Colonic mucosa (tissue), 4 donors: ENCODE measurements at regions not wholly inside any gene's neighbourhood (a gene's known extent, or its start where the extent isn't known, plus 50 kb on each side); places are given as distances from the start of the nearest gene placed in this dataset.

ENCODE experiments used
- DNase-seq: peaks from one replicate; pipeline ENCODE4 v3.0.0-alpha.2; 2020
- H3K27ac ChIP-seq: fragments of 200-600 bp; one replicate; pipeline ENCODE4 v1.8.0; 2021
- H3K27me3 ChIP-seq: fragments of 200-600 bp; one replicate; pipeline ENCODE4 v1.8.0; 2021
- H3K36me3 ChIP-seq: fragments of 200-600 bp; one replicate; pipeline ENCODE4 v1.8.0; 2021
- H3K4me1 ChIP-seq: fragments of 200-600 bp; one replicate; pipeline ENCODE4 v1.8.0; 2021; ENCODE audit warnings: mild to moderate bottlenecking
- H3K4me3 ChIP-seq: fragments of 200-600 bp; one replicate; pipeline ENCODE4 v1.8.0; 2021
- H3K9ac ChIP-seq, 2 donors: one replicate each; pipeline ENCODE4 v1.7.0; 2013; ENCODE audit warnings: control low read depth in 2 of 2, low read depth in 2 of 2, low read length in 2 of 2
- H3K9me3 ChIP-seq: fragments of 200-600 bp; one replicate; pipeline ENCODE4 v1.8.0; 2021
- CTCF ChIP-seq: fragments of 200-600 bp; IDR thresholded peaks from one replicate; pipeline ENCODE4 v1.8.0; 2022; ENCODE audit warnings: antibody characterized with exemption, mild to moderate bottlenecking
- intact Hi-C: fragments of 100-400 bp; cut with DNase I; formaldehyde crosslinking; loops from one replicate; pipeline ENCODE4 v1.14.1; 2022
- donor health status: healthy.
- donor health status: DM: no; HTN: no; CAD: no.
- donor health status: DM: no; HTN: no; CAD: no.

DNA sequence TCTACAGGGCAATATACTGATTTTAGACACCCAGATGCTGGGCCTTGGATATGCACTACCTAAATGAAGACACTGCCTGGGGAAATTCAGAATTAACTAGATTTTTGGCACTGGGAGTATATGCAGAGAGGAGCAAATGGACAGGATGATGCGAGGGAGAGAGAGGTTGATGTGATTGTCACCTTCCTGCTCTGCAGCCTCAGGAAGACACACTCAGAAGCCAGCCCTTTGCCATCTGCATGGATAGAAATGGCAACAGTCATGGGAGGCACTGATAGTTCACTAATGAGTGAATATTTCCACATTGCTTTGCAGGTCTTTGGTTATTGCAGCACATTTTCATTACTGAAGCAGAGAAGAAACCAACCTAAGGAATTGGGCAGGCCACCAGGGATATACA is 397.2 kb upstream of the NFE2L3 start:
- H3K36me3 ChIP-seq: no peaks in the 10 kb centered on the region
- DNase-seq: no peak
- H3K9ac ChIP-seq: no peak overlapping the region
- intact Hi-C loops: no loop called here
- no peak overlapping the region for H3K27ac ChIP-seq
- no peak for TF ChIP-seq CTCF
- H3K4me1 ChIP-seq: no peaks in the 10 kb centered on the region
- no peaks in the 10 kb centered on the region for H3K27me3 ChIP-seq
- H3K9me3 ChIP-seq: no peaks in the 10 kb centered on the region
- no peak overlapping the region for H3K4me3 ChIP-seq

GRCh38 chr7:25756601-25757000 is 395.4 kb upstream of the NFE2L3 start:
- Histone ChIP-seq H3K4me3 (no peak overlapping the region), H3K9me3 (no peaks in the 10 kb centered on the region), H3K27ac (no peak overlapping the region), H3K36me3 (no peaks in the 10 kb centered on the region), H3K9ac (no peak overlapping the region), H3K4me1 (no peaks in the 10 kb centered on the region), H3K27me3 (no peaks in the 10 kb centered on the region)
- intact Hi-C loops: no loop called here
- no peak for DNase-seq
- no peak for TF ChIP-seq CTCF

DNA sequence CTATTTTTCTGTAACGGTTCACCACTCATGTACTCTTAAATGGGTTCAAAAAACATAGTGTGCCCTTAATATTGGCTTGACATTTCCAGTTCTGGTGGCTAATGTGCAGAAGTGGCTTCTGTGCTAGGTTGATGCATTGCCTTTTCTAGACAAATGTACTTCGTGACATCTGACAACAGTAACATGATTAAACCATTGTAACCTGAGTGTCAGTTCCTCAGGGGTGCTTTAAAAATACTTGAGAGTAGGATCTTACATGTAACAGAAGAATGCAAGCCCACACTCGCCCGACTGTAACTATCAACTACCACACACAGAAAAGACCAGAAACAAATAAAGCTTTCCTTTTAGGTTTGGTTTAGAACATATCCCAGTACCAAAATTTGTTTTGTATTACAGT is 393.4 kb upstream of the NFE2L3 start:
- Histone ChIP-seq H3K27me3 (no peaks in the 10 kb centered on the region), H3K9ac (no peak overlapping the region), H3K9me3 (no peaks in the 10 kb centered on the region), H3K4me1 (no peaks in the 10 kb centered on the region), H3K36me3 (no peaks in the 10 kb centered on the region), H3K27ac (no peak overlapping the region), H3K4me3 (no peak overlapping the region)
- TF ChIP-seq CTCF: no peak
- intact Hi-C loops: no loop called here
- no peak for DNase-seq

- intact Hi-C loops: no loop called here
- no peaks in the 10 kb centered on the region for H3K9me3 ChIP-seq
- H3K36me3 ChIP-seq: no peaks in the 10 kb centered on the region
- H3K4me3 ChIP-seq: no peak overlapping the region
- H3K9ac ChIP-seq: no peak overlapping the region
- H3K27me3 ChIP-seq: no peaks in the 10 kb centered on the region
- DNase-seq: no peak
- H3K4me1 ChIP-seq: no peaks in the 10 kb centered on the region
- no peak overlapping the region for H3K27ac ChIP-seq
- TF ChIP-seq CTCF: no peak
Observed at GRCh38 chr7:25759286-25759685, 392.7 kb upstream of the NFE2L3 start.

DNA sequence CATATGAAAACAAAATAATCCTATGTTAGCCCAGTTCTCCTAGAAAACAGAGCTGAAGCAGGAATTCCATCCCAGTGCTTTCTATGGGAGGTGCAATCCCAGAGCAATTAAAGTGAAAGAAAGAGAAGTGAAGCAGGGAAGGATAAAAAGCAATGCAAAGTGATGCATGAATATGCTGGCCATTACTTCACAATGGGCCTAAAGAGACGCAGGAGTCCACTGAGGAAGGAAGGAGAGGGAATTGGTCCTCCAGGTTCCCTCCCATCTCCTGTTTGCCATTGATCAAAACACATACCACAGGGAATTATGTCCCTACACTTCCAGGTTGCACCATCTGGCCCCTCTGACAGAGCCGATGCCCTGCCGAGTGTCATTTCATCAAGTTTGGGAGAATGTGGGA is 392.2 kb upstream of the NFE2L3 start:
- H3K4me1 ChIP-seq: no peaks in the 10 kb centered on the region
- no peaks in the 10 kb centered on the region for H3K9me3 ChIP-seq
- no peak for TF ChIP-seq CTCF
- no peak overlapping the region for H3K9ac ChIP-seq
- no peak overlapping the region for H3K4me3 ChIP-seq
- H3K36me3 ChIP-seq: no peaks in the 10 kb centered on the region
- intact Hi-C loops: no loop called here
- no peaks in the 10 kb centered on the region for H3K27me3 ChIP-seq
- H3K27ac ChIP-seq: no peak overlapping the region
- no peak for DNase-seq
